PC-3 (cell line): ENCODE measurements at regions not wholly inside any gene's neighbourhood (a gene's known extent, or its start where the extent isn't known, plus 50 kb on each side); places are given as distances from the start of the nearest gene placed in this dataset.

Experiments
- ATAC-seq: fragments of 200-7000 bp; cut with Tn5 transposase; 2 replicates; pipeline ENCODE4 v1.9.1; 2020; ENCODE audit warnings: mild to moderate bottlenecking, moderate library complexity
- BruUV-seq: library from RNA; stranded (reverse); fragments of 400-500 nt; replicated peaks from 2 replicates; lab custom pipeline; 2021; lab: Mats Ljungman, UMichigan
- CTCF ChIA-PET: fragments of 300-600 bp; sonication (Branson Sonifier 250); formaldehyde crosslinking; loops from one replicate; lab custom pipeline; 2022; ENCODE audit warnings: antibody characterized with exemption; lab: Charles Lee
- POLR2A ChIA-PET: fragments of 300-600 bp; sonication (Branson Sonifier 250); formaldehyde crosslinking; loops from one replicate; lab custom pipeline; 2022; ENCODE audit warnings: antibody characterized with exemption; ENCODE audit not compliant: unreplicated experiment; lab: Charles Lee
- DNase-seq: peaks from one replicate; pipeline ENCODE4 v3.0.0-alpha.2; 2015
- H2AFZ ChIP-seq: fragments of 300-600 bp; sonication (generic); 2 replicates; pipeline ENCODE4 v1.6.0; 2016; ENCODE audit warnings: antibody characterized with exemption, low read length
- H3F3A ChIP-seq: fragments of 300-600 bp; sonication (generic); one replicate; pipeline ENCODE4 v1.6.0; 2017; ENCODE audit warnings: antibody characterized with exemption, low read length, control low read depth, mild to moderate bottlenecking; ENCODE audit not compliant: unreplicated experiment
- H3K27ac ChIP-seq: fragments of 300-600 bp; sonication (generic); 2 replicates; pipeline ENCODE4 v1.5.1; 2016; ENCODE audit warnings: mild to moderate bottlenecking, low read length
- H3K27me3 ChIP-seq: fragments of 300-600 bp; sonication (generic); 2 replicates; pipeline ENCODE4 v1.6.1; 2016; ENCODE audit warnings: low read length, mixed read lengths
- H3K36me3 ChIP-seq: fragments of 300-600 bp; sonication (generic); 2 replicates; pipeline ENCODE4 v1.6.1; 2016; ENCODE audit warnings: low read depth, mixed run types, low read length, mixed read lengths
- H3K4me1 ChIP-seq: fragments of 300-600 bp; sonication (generic); 2 replicates; pipeline ENCODE4 v1.5.1; 2016; ENCODE audit warnings: low read length; ENCODE audit not compliant: insufficient read depth
- H3K4me2 ChIP-seq: fragments of 300-600 bp; sonication (generic); 2 replicates; pipeline ENCODE4 v1.6.0; 2016; ENCODE audit warnings: low read length
- H3K4me3 ChIP-seq: fragments of 300-600 bp; sonication (generic); 2 replicates; pipeline ENCODE4 v1.5.1; 2016; ENCODE audit warnings: mild to moderate bottlenecking, low read length, mixed read lengths
- H3K79me2 ChIP-seq: fragments of 300-600 bp; sonication (generic); 2 replicates; pipeline ENCODE4 v1.6.1; 2017; ENCODE audit warnings: low read length, mixed read lengths
- H3K9ac ChIP-seq: fragments of 300-600 bp; sonication (generic); 2 replicates; pipeline ENCODE4 v1.6.0; 2016; ENCODE audit warnings: mild to moderate bottlenecking, low read length
- H3K9me2 ChIP-seq: fragments of 300-600 bp; sonication (generic); replicated peaks from 2 replicates; pipeline ENCODE4 v1.6.1; 2016; ENCODE audit warnings: mixed run types, low read length, mixed read lengths
- H3K9me3 ChIP-seq: fragments of 300-600 bp; sonication (generic); 2 replicates; pipeline ENCODE4 v1.6.1; 2016; ENCODE audit warnings: low read length, mixed read lengths
- H4K20me1 ChIP-seq: fragments of 300-600 bp; sonication (generic); 2 replicates; pipeline ENCODE4 v1.6.1; 2016; ENCODE audit warnings: low read length, mixed read lengths
- EZH2 ChIP-seq: fragments of 300-600 bp; sonication (generic); IDR thresholded peaks from one replicate; pipeline ENCODE4 v1.6.1; 2017; ENCODE audit warnings: antibody characterized with exemption, mild to moderate bottlenecking, low read length; ENCODE audit not compliant: unreplicated experiment
- EZH2phosphoT487 ChIP-seq: fragments of 300-600 bp; sonication (generic); IDR thresholded peaks from 2 replicates; pipeline ENCODE4 v1.6.1; 2018; ENCODE audit warnings: mild to moderate bottlenecking, antibody characterized with exemption, low read length, borderline replicate concordance
- intact Hi-C: fragments of 100-400 bp; cut with micrococcal nuclease; formaldehyde crosslinking; loops from 2 replicates; pipeline ENCODE4 v1.9.0; 2023
- TF ChIP-seq, protein P1 (sequence below): fragments of 300-600 bp; sonication (generic); conservative IDR thresholded peaks from 2 replicates; pipeline ENCODE4 v1.5.1; 2017; ENCODE audit warnings: antibody characterized with exemption, low read depth, mild to moderate bottlenecking, low read length

DNA sequence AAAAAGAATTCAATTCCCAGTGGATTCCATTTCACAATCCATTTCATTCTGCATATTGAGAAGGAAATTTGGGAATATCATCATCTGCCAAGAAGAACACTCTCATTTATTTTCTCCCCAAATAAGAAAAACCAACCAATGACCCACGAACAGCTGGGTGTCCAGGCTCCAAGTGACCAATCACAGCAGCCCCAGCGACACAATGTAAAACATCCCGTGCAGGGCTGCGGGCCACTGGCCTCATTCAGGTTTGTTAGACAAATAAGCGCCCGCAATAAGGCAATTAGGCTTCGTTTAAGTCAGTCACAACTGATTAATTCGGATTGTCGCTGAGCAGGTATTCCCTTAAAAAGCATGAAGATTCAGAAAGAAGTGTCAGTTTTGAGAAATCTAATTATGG is 378.6 kb downstream of the EIPR1 start:
- ChIA-PET CTCF (no interaction called here), POLR2A (no interaction called here)
- Histone ChIP-seq H3K9ac (no peak overlapping the region), H3F3A (no peaks in the 10 kb centered on the region), H3K27me3 (peaks cover 33% of the 10 kb centered on the region), H3K4me1 (no peaks in the 10 kb centered on the region), H3K79me2 (no peaks in the 10 kb centered on the region), H3K9me2 (no peaks in the 10 kb centered on the region), H4K20me1 (no peaks in the 10 kb centered on the region), H3K36me3 (no peaks in the 10 kb centered on the region), H3K4me3 (no peak overlapping the region), H3K4me2 (no peak overlapping the region), H2AFZ (no peak overlapping the region), H3K27ac (no peak overlapping the region), H3K9me3 (no peaks in the 10 kb centered on the region)
- intact Hi-C loops = no loop called here
- no TSS peak for BruUV-seq
- ATAC-seq = no peak
- DNase-seq = no peak
- no peak for TF ChIP-seq EZH2
- no peak for TF ChIP-seq EZH2phosphoT487
- TF ChIP-seq, protein P1, sequence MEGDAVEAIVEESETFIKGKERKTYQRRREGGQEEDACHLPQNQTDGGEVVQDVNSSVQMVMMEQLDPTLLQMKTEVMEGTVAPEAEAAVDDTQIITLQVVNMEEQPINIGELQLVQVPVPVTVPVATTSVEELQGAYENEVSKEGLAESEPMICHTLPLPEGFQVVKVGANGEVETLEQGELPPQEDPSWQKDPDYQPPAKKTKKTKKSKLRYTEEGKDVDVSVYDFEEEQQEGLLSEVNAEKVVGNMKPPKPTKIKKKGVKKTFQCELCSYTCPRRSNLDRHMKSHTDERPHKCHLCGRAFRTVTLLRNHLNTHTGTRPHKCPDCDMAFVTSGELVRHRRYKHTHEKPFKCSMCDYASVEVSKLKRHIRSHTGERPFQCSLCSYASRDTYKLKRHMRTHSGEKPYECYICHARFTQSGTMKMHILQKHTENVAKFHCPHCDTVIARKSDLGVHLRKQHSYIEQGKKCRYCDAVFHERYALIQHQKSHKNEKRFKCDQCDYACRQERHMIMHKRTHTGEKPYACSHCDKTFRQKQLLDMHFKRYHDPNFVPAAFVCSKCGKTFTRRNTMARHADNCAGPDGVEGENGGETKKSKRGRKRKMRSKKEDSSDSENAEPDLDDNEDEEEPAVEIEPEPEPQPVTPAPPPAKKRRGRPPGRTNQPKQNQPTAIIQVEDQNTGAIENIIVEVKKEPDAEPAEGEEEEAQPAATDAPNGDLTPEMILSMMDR = no peak

DNA sequence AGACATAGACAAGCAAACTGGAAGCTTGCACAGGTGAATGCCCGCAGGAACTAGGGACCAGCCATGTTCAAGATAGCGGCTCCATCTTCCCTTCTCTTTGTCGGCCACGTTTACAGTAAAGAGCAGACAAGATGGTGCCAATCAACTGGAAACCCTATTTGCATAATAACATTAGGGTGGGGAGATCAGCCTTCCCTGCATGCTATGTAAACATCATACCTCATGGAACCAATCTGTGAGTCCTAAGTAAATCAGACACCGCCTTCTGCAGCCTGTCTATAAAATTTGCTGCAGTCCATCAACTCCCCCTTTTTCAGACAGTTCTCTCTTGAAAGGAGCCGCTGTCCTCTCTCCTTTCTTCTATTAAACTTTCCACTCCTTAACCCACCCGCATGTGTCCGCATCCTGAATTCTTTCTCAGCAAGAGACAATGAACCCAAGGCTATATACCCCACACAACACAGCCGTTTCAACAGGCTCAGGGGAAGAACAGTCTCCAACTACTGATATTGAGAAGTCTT is 384.4 kb downstream of the EIPR1 start:
- Histone ChIP-seq H2AFZ (no peak overlapping the region), H4K20me1 (no peaks in the 10 kb centered on the region), H3K9me2 (no peaks in the 10 kb centered on the region), H3K9ac (no peak overlapping the region), H3K4me2 (no peak overlapping the region), H3K4me1 (no peaks in the 10 kb centered on the region), H3K27ac (no peak overlapping the region), H3K9me3 (no peaks in the 10 kb centered on the region), H3K79me2 (no peaks in the 10 kb centered on the region), H3K4me3 (no peak overlapping the region), H3F3A (no peaks in the 10 kb centered on the region), H3K36me3 (no peaks in the 10 kb centered on the region), H3K27me3 (peaks cover 24% of the 10 kb centered on the region)
- ChIA-PET POLR2A (no interaction called here), CTCF (no interaction called here)
- ATAC-seq (no peak), DNase-seq (no peak)
- TF ChIP-seq, protein P1 = no peak
- TF ChIP-seq EZH2 = no peak
- TF ChIP-seq EZH2phosphoT487 = no peak
- BruUV-seq = no TSS peak
- intact Hi-C loops = no loop called here

DNA sequence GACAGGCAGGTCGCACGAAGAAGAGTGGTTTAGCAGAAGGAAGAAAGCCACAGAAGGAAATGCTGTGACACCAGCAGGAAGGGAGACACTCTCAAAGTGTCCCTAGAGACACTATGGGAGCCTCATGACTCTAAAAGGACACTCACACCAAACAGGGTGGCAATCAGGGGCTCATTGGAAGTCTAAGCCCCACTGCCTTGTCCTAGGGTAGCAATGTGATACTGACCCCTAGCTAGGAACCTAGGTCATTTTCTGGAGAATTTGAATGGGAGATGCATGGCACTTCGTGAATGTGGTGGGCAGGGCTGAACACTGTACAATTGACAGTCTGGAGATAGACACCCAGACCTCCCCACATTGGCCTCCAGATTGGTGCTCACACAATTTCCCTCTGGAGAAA is 385.0 kb downstream of the EIPR1 start:
- Histone ChIP-seq H2AFZ (no peak overlapping the region), H3K27me3 (peaks cover 24% of the 10 kb centered on the region), H3K4me2 (no peak overlapping the region), H4K20me1 (no peaks in the 10 kb centered on the region), H3K36me3 (no peaks in the 10 kb centered on the region), H3F3A (no peaks in the 10 kb centered on the region), H3K9me2 (no peaks in the 10 kb centered on the region), H3K79me2 (no peaks in the 10 kb centered on the region), H3K27ac (no peak overlapping the region), H3K4me1 (no peaks in the 10 kb centered on the region), H3K9ac (no peak overlapping the region), H3K9me3 (no peaks in the 10 kb centered on the region), H3K4me3 (no peak overlapping the region)
- TF ChIP-seq EZH2phosphoT487 (no peak), EZH2 (no peak)
- TF ChIP-seq, protein P1 = no peak
- CTCF ChIA-PET = no interaction called here
- POLR2A ChIA-PET = no interaction called here
- ATAC-seq (no peak), DNase-seq (no peak)
- intact Hi-C loops = no loop called here
- BruUV-seq = no TSS peak
